Breast epithelium (tissue), 4 donors: ENCODE measurements at regions not wholly inside any gene's neighbourhood (a gene's known extent, or its start where the extent isn't known, plus 50 kb on each side); places are given as distances from the start of the nearest gene placed in this dataset.
A peak's percentile ranks its signal among the peaks of the same experiment; 100 is the strongest.

Experiments used
- DNase-seq, 2 donors: peaks; one replicate each; pipeline ENCODE4 v3.0.0-alpha.2; 2019; ENCODE audit warnings: low spot score in 2 of 2
- H3K27ac ChIP-seq, 2 donors: fragments of 200-600 bp; sonication (generic) in 1 of 2; one replicate each; pipeline ENCODE4 v1.5.1; 2016 to 2019; ENCODE audit warnings: mild to moderate bottlenecking in 1 of 2
- H3K27me3 ChIP-seq, 2 donors: fragments of 200-600 bp; sonication (generic) in 1 of 2; one replicate each; pipeline versions ENCODE4 v1.5.1 to v1.6.0; 2017 to 2019; ENCODE audit warnings: control low read depth in 1 of 2, mild to moderate bottlenecking in 1 of 2
- H3K36me3 ChIP-seq: fragments of 200-600 bp; one replicate; pipeline ENCODE4 v1.5.1; 2019
- H3K4me1 ChIP-seq, 2 donors: fragments of 200-600 bp; sonication (generic); one replicate each; pipeline ENCODE4 v1.5.1; 2016 to 2019; ENCODE audit warnings: control low read depth in 1 of 2
- H3K4me3 ChIP-seq, 3 donors: fragments of 200-600 bp; sonication (generic); 1 replicate in 2 of 3; 2 replicates in 1 of 3; pipeline ENCODE4 v1.5.1; 2016 to 2019; ENCODE audit warnings: mild to moderate bottlenecking in 3 of 3, moderate library complexity in 2 of 3
- H3K9me3 ChIP-seq, 2 donors: fragments of 200-600 bp; sonication (generic) in 1 of 2; one replicate each; pipeline ENCODE4 v1.5.1; 2016 to 2019; ENCODE audit warnings: control low read depth in 1 of 2
- POLR2A ChIP-seq: fragments of 450-650 bp; IDR thresholded peaks from one replicate; pipeline ENCODE4 v1.6.1; 2016; ENCODE audit warnings: antibody characterized with exemption, mild to moderate bottlenecking, moderate library complexity
- POLR2AphosphoS5 ChIP-seq, 3 donors: sonication (generic); formaldehyde crosslinking; IDR thresholded peaks; one replicate each; pipeline ENCODE4 v1.6.1; 2017; ENCODE audit warnings: antibody characterized with exemption in 3 of 3
- intact Hi-C: fragments of 100-400 bp; cut with DNase I; formaldehyde crosslinking; loops from one replicate; pipeline ENCODE4 v1.15.1; 2023; ENCODE audit warnings: low total_unique reads
- TF ChIP-seq, protein P1 (sequence below), 3 donors: fragments of 450-650 bp; IDR thresholded peaks; one replicate each; pipeline ENCODE4 v1.5.1; 2016 to 2017; ENCODE audit warnings: antibody characterized with exemption in 3 of 3, mild to moderate bottlenecking in 3 of 3, moderate library complexity in 3 of 3

GRCh38 chr10:42937048-42937447, 139.8 kb upstream of the RET start:
- Histone ChIP-seq H3K27me3 (peaks cover 0 to 20% of the 10 kb centered on the region in 2 donors), H3K9me3 (no peaks in the 10 kb centered on the region), H3K4me3 (no peak overlapping the region), H3K36me3 (no peaks in the 10 kb centered on the region), H3K27ac (no peak overlapping the region), H3K4me1 (no peaks in the 10 kb centered on the region)
- no peak for TF ChIP-seq POLR2AphosphoS5 (IDR thresholded peaks at IDR 0.05)
- TF ChIP-seq, protein P1, sequence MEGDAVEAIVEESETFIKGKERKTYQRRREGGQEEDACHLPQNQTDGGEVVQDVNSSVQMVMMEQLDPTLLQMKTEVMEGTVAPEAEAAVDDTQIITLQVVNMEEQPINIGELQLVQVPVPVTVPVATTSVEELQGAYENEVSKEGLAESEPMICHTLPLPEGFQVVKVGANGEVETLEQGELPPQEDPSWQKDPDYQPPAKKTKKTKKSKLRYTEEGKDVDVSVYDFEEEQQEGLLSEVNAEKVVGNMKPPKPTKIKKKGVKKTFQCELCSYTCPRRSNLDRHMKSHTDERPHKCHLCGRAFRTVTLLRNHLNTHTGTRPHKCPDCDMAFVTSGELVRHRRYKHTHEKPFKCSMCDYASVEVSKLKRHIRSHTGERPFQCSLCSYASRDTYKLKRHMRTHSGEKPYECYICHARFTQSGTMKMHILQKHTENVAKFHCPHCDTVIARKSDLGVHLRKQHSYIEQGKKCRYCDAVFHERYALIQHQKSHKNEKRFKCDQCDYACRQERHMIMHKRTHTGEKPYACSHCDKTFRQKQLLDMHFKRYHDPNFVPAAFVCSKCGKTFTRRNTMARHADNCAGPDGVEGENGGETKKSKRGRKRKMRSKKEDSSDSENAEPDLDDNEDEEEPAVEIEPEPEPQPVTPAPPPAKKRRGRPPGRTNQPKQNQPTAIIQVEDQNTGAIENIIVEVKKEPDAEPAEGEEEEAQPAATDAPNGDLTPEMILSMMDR (IDR thresholded peaks at IDR 0.05), result no peak
- no peak for TF ChIP-seq POLR2A
- no peak for DNase-seq
- intact Hi-C loops, result no loop called here

DNA sequence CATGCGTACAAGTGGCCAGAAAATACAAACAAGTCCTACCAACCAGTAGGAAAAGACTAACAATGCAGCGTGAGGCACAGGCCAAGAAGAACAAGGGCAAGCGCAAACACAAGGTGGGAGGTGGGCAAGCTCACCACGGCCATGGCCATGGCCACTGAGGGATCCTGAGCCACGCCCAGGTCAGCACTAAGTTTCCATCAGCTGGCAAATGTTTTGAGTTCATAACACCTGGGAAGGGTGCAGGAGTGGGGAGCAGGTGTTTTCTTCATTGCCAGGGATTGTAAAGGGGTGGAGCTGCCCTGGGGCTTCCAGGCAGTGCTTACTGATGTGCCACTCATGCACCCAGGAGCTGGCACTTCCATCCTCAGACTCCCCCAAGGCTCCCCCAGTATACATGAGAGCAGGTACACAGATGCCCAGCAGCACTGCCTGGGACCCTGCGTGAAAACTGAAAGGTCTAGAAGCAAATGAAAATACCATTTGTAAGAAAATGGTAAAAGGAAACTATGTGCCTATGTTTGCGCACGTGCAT, 139.2 kb upstream of the RET start:
- DNase-seq, result peak in 1 of 2 donors; percentile 1
- no peaks in the 10 kb centered on the region for H3K4me1 ChIP-seq
- H3K27ac ChIP-seq, result no peak overlapping the region
- H3K27me3 ChIP-seq, result peaks cover 0 to 13% of the 10 kb centered on the region in 2 donors
- no peak overlapping the region for H3K4me3 ChIP-seq
- TF ChIP-seq, protein P1 (IDR thresholded peaks at IDR 0.05), result no peak
- TF ChIP-seq POLR2AphosphoS5 (IDR thresholded peaks at IDR 0.05), result no peak
- no peak for TF ChIP-seq POLR2A
- no peaks in the 10 kb centered on the region for H3K9me3 ChIP-seq
- H3K36me3 ChIP-seq, result no peaks in the 10 kb centered on the region
- intact Hi-C loops, result no loop called here

DNA sequence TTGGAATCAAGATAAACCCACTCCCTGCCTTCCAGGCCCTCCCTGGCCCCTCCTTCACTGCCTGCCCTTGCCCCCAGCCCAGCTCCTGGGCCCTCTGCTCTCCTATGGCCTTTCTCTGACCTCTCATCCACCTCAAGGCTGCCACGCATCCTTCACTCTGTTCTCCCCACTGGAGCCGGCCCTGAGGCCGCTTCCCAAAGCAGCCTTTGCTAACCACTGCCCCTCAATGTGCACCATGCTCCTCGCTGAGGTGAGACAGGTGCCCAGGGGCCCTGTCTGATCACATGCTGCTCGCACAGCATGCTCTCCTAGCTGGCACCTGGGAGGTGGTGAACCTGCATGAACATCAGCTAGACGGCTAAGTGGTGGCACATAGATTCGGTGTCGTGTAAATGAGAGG, 138.5 kb upstream of the RET start:
- Histone ChIP-seq H3K27ac (no peak overlapping the region), H3K36me3 (no peaks in the 10 kb centered on the region), H3K9me3 (no peaks in the 10 kb centered on the region), H3K4me3 (no peak overlapping the region), H3K4me1 (no peaks in the 10 kb centered on the region), H3K27me3 (peaks cover 0 to 7% of the 10 kb centered on the region in 2 donors)
- TF ChIP-seq, protein P1 (IDR thresholded peaks at IDR 0.05), result no peak
- no peak for TF ChIP-seq POLR2AphosphoS5 (IDR thresholded peaks at IDR 0.05)
- peak in 1 of 2 donors; percentile 4 for DNase-seq
- intact Hi-C loops, result no loop called here

DNA sequence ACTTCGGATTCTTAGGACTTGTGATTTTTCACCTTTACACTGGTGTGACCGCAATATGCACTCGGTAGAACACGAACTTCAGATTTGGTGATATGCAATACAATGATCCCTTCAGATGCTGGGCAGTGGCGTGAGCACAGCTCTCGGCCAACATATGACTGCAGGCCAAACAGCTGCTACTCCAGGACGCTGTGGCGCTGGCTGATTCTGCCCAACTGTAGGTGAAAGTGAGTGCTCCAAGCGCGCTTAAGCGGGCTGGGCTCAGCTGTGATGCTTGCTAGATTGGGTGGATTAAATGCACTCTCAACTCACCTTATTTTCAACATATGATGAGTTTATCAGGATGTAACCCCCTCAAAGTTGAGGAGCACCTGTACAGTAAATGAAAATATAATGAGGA, 137.6 kb upstream of the RET start:
- H3K27me3 ChIP-seq, result peaks cover 0 to 3% of the 10 kb centered on the region in 2 donors
- intact Hi-C loops, result no loop called here
- no peaks in the 10 kb centered on the region for H3K36me3 ChIP-seq
- no peak overlapping the region for H3K4me3 ChIP-seq
- TF ChIP-seq, protein P1 (IDR thresholded peaks at IDR 0.05), result no peak
- no peak for TF ChIP-seq POLR2A
- no peak for TF ChIP-seq POLR2AphosphoS5 (IDR thresholded peaks at IDR 0.05)
- DNase-seq, result peak in 1 of 2 donors; percentile 12
- H3K9me3 ChIP-seq, result no peaks in the 10 kb centered on the region
- no peak overlapping the region for H3K27ac ChIP-seq
- no peaks in the 10 kb centered on the region for H3K4me1 ChIP-seq

GRCh38 chr10:42939685-42940366, 137.0 kb upstream of the RET start:
- intact Hi-C loops, result no loop called here
- no peak for TF ChIP-seq POLR2A
- TF ChIP-seq, protein P1 (IDR thresholded peaks at IDR 0.05), result no peak
- TF ChIP-seq POLR2AphosphoS5 (IDR thresholded peaks at IDR 0.05), result no peak
- H3K4me1 ChIP-seq, result no peaks in the 10 kb centered on the region
- H3K36me3 ChIP-seq, result no peaks in the 10 kb centered on the region
- no peak overlapping the region for H3K4me3 ChIP-seq
- H3K9me3 ChIP-seq, result no peaks in the 10 kb centered on the region
- no peaks in the 10 kb centered on the region for H3K27me3 ChIP-seq
- DNase-seq, result peak in 1 of 2 donors; percentile 2
- H3K27ac ChIP-seq, result no peak overlapping the region
